OCI-LY7 (cell line): ENCODE measurements at regions not wholly inside any gene's neighbourhood (a gene's known extent, or its start where the extent isn't known, plus 50 kb on each side); places are given as distances from the start of the nearest gene placed in this dataset.
"Not testable (repeated sequence)": the region's sequence is repeated elsewhere in the genome, so short reads cannot be mapped to it uniquely, and the experiment has no call there.

ENCODE experiments used
- EZH2phosphoT487 ChIP-seq: fragments of 200-600 bp; sonication (generic); IDR thresholded peaks from 2 replicates; pipeline ENCODE4 v1.6.1; 2018; ENCODE audit warnings: low read depth, borderline replicate concordance, mild to moderate bottlenecking, mixed run types, antibody characterized with exemption, low read length, moderate library complexity, mixed read lengths
- TF ChIP-seq, protein P1 (sequence below): fragments of 200-600 bp; sonication (generic); conservative IDR thresholded peaks from 2 replicates; pipeline ENCODE4 v1.5.1; 2014; ENCODE audit warnings: mild to moderate bottlenecking, antibody characterized with exemption, low read length, moderate library complexity, mixed read lengths

DNA sequence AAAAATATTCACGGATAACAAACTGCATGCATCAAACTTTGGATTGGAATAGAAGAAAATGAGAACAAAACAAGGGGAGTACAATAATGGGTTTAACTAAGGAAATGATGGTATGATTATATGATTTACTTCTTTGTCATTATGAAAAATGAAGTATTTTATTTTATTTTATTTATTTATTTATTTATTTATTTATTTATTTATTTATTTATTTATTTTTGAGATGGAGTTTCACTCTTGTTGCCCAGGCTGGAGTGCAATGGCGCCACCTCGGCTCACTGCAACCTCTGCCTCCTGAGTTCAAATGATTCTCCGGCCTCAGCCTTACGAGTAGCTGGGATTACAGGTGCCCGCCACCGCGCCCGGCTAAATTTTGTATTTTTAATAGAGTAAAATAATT is 234.1 kb upstream of the SEMA3C start:
- TF ChIP-seq, protein P1, sequence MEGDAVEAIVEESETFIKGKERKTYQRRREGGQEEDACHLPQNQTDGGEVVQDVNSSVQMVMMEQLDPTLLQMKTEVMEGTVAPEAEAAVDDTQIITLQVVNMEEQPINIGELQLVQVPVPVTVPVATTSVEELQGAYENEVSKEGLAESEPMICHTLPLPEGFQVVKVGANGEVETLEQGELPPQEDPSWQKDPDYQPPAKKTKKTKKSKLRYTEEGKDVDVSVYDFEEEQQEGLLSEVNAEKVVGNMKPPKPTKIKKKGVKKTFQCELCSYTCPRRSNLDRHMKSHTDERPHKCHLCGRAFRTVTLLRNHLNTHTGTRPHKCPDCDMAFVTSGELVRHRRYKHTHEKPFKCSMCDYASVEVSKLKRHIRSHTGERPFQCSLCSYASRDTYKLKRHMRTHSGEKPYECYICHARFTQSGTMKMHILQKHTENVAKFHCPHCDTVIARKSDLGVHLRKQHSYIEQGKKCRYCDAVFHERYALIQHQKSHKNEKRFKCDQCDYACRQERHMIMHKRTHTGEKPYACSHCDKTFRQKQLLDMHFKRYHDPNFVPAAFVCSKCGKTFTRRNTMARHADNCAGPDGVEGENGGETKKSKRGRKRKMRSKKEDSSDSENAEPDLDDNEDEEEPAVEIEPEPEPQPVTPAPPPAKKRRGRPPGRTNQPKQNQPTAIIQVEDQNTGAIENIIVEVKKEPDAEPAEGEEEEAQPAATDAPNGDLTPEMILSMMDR: not testable (repeated sequence)
- not testable (repeated sequence) for TF ChIP-seq EZH2phosphoT487
